ENCODE measurements at regions not wholly inside any gene's neighbourhood (a gene's known extent, or its start where the extent isn't known, plus 50 kb on each side); places are given as distances from the start of the nearest gene placed in this dataset.

- TF ChIP-seq POLR2A (IDR thresholded peaks at IDR 0.05) (no peak), CTCF (IDR thresholded peaks at IDR 0.05) (no peak)
Measured at GRCh38 chr14:38038986-38039385, 168.7 kb upstream of the SSTR1 start.
